ENCODE measurements at regions not wholly inside any gene's neighbourhood (a gene's known extent, or its start where the extent isn't known, plus 50 kb on each side); places are given as distances from the start of the nearest gene placed in this dataset.

DNA sequence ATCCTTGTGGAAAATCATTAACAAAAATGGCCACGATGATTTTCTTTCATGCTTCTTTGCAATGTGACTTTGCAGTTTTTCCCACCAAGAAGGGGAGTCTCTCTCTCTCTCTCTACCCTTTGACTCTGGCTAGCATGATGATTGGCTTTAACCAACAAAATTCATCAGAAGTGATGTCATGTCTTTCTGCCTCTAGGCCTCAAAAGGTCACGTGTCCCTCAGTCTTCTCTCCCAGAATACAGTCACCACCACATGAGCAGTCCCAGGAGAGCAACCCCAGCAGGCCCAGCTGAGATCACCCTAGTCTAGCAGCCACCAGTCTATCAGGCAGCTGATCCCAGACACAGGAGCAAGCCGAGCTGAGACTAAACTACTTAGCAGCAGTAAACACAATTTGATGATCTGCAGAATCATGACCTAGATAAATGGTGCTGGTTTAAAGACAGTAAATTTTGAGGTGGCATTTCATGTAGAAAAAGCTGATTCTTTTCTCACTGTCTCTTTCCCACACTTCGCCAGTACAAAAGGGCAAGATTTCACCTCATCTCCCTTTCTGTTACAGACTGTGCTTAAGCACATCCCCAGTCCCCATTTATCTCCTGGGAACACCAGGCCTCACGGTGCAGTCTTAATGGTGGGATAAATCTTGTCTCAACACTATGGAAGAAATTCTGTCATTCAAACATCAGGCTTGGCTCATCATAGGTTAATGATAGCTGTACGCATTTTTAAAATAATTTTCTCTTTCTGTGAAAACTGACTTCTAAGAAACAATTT, 132.7 kb downstream of the SCG2 start:
- H3K27ac ChIP-seq, result no peak overlapping the region
- TF ChIP-seq CTCF (conservative IDR thresholded peaks at IDR 0.05) (no peak), ZFX (IDR thresholded peaks at IDR 0.05) (no peak)

DNA sequence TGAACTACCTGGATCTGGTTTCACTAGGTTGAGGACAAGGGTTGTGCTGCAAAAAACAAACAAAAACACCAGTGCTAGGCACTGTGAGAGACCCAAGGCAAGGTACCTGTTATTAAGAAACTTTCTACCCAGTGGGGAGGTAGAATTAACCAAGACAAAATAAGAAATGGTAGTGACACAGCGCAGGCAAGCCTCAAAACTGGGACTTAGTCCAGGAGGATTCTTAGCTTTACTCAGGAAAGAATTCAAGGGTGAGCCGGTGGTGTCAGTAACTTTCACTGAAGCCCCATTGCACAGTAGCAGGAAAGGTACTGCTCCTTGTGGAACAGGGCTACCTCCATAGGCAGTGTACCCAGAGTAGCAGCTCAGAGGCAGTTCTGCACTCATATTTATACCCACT, 131.6 kb downstream of the SCG2 start:
- TF ChIP-seq CTCF (conservative IDR thresholded peaks at IDR 0.05) (no peak), ZFX (IDR thresholded peaks at IDR 0.05) (no peak)
- H3K27ac ChIP-seq, result no peak overlapping the region

DNA sequence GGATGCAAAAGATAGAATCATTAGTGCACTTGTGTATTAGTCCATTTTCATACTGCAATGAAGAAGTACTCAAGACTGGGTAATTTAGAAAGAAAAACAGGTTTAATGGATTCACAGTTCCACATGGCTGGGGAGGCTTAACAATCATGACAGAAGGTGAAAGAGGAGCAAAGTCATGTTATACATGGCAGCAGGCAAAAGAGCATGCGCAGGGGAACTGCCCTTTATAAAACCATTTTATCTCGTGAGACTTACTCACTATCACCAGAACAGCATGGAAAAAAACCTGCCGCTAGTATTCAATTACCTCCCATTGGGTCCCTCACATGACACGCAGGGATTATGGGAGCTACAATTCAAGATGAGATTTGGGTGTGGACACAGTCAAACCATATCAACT, 129.4 kb downstream of the SCG2 start:
- TF ChIP-seq ZFX (IDR thresholded peaks at IDR 0.05) (no peak), CTCF (conservative IDR thresholded peaks at IDR 0.05) (no peak)
- H3K27ac ChIP-seq, result no peak overlapping the region

DNA sequence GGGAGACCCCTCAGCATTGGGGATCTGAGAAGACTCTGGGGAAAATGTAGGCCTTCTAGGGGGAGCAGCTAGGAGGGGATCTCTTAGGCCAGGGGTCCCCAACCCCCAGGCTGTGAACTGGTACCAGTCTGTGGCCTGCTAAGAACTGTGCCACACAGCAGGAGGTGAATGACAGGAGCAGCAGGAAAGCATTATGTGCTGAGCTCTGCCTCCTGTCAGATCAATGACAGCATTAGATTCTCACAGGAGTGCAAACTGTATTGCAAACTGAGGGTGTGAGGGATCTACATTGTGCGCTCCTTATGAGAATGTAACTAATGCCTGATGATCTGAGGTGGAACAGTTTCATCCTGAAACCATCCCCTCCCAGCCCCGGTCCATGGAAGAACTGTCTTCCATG, 127.3 kb downstream of the SCG2 start:
- H3K27ac ChIP-seq, result no peak overlapping the region
- TF ChIP-seq ZFX (IDR thresholded peaks at IDR 0.05), result no peak
- TF ChIP-seq CTCF (conservative IDR thresholded peaks at IDR 0.05), result no peak

GRCh38 chr2:223475901-223476300, 126.3 kb downstream of the SCG2 start:
- no peak overlapping the region for H3K27ac ChIP-seq
- no peak for TF ChIP-seq CTCF (conservative IDR thresholded peaks at IDR 0.05)
- TF ChIP-seq ZFX (IDR thresholded peaks at IDR 0.05), result no peak

DNA sequence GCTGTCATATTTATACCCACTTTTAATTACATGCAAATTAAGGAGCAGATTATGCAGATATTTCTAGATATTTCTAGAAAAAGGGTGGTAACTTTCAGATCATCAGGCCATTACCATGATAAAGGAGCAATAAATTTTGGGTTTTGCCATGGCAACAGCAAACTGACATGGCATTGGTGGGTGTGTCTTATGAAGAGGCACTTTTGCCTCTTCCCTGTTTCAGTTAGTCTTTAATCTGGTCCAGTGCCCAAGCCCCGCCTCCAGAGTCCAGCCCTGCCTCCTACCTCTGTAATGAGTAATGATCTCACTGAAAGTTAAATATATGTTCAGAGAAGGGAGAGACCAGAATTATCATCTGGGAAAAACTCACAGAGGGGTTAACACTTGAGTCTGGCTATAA, 124.8 kb downstream of the SCG2 start:
- no peak for TF ChIP-seq ZFX (IDR thresholded peaks at IDR 0.05)
- no peak for TF ChIP-seq CTCF (conservative IDR thresholded peaks at IDR 0.05)
- H3K27ac ChIP-seq, result no peak overlapping the region

DNA sequence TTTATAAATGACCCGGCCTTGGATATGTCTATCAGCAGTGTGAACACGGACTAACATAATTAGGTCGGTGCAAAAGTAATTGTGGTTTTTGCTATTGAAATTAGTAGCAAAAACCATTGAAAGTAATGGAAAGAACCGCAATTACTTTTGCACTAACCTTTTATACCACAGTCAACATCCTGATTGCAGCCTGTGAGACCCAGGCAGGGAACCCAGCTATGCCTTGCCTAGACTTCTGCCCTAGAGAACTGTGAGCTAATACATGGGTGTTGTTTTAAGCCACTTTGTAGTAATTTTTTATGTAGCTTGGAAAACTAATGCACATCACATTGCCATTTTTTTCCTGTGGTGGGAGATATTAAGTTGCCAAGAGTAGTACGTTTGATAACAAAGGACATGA, 120.7 kb downstream of the SCG2 start:
- no peak overlapping the region for H3K27ac ChIP-seq
- TF ChIP-seq CTCF (conservative IDR thresholded peaks at IDR 0.05) (no peak), ZFX (IDR thresholded peaks at IDR 0.05) (no peak)

Measured in C4-2B (cell line).